HG03196 (cell line): ENCODE measurements at regions not wholly inside any gene's neighbourhood (a gene's known extent, or its start where the extent isn't known, plus 50 kb on each side); places are given as distances from the start of the nearest gene placed in this dataset.

ENCODE experiments used
- ATAC-seq: cut with Tn5 transposase; IDR thresholded peaks from one replicate; pipeline ENCODE4 v1.9.1; 2021; ENCODE audit not compliant: unreplicated experiment

GRCh38 chr4:19803406-19803805, 448.3 kb upstream of the SLIT2 start:
- ATAC-seq, result no peak

GRCh38 chr4:19793831-19794230, 457.9 kb upstream of the SLIT2 start:
- ATAC-seq, result no peak

- ATAC-seq, result no peak
These were observed 460.1 kb upstream of the SLIT2 start for GRCh38 chr4:19791422-19792123.

- no peak for ATAC-seq
These were observed 465.1 kb upstream of the SLIT2 start for GRCh38 chr4:19786616-19787015.

GRCh38 chr4:19783667-19784223, 468.0 kb upstream of the SLIT2 start:
- ATAC-seq, result no peak

GRCh38 chr4:19780871-19781270, 470.8 kb upstream of the SLIT2 start:
- no peak for ATAC-seq

- no peak for ATAC-seq
These were observed 474.8 kb upstream of the SLIT2 start for GRCh38 chr4:19776929-19777328.

- ATAC-seq, result no peak
These were observed 475.7 kb upstream of the SLIT2 start for GRCh38 chr4:19776021-19776459.

- no peak for ATAC-seq
These were observed 476.9 kb upstream of the SLIT2 start for GRCh38 chr4:19774690-19775256.

GRCh38 chr4:19772581-19772980, 479.1 kb upstream of the SLIT2 start:
- no peak for ATAC-seq

GRCh38 chr4:19756661-19757060, 495.0 kb upstream of the SLIT2 start:
- ATAC-seq, result no peak

GRCh38 chr4:19752599-19752998, 499.1 kb upstream of the SLIT2 start:
- no peak for ATAC-seq

- no peak for ATAC-seq
These were observed 502.9 kb upstream of the SLIT2 start for GRCh38 chr4:19748519-19749479.

- no peak for ATAC-seq
These were observed 505.3 kb upstream of the SLIT2 start for GRCh38 chr4:19746377-19746776.

- ATAC-seq, result no peak
These were observed 508.5 kb upstream of the SLIT2 start for GRCh38 chr4:19743115-19743638.

- ATAC-seq, result no peak
These were observed 512.5 kb upstream of the SLIT2 start for GRCh38 chr4:19739101-19739651.

GRCh38 chr4:19736968-19737756, 514.5 kb upstream of the SLIT2 start:
- ATAC-seq, result no peak

GRCh38 chr4:19735012-19735411, 516.7 kb upstream of the SLIT2 start:
- no peak for ATAC-seq

GRCh38 chr4:19729886-19730651, 521.6 kb upstream of the SLIT2 start:
- ATAC-seq, result no peak
